ENCODE measurements at regions not wholly inside any gene's neighbourhood (a gene's known extent, or its start where the extent isn't known, plus 50 kb on each side); places are given as distances from the start of the nearest gene placed in this dataset.

DNA sequence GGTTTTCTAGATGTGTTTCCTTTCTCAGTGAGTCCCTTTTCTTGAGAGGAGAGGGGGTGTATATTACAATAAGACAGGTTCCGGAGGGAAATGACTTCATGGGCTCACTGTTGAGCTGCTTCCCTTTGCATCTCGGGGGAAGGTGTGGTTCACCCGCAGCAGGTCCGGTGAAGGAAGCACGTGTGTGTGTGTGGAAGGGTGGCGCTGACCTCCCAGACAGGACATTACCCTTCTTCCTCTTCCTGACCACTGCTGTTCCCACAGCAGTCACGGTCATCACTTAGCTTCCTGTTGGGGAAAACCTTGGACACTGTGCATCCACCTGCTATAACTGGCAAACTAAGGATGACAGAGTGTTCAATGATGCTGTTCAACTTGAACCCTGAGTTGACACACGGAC, 83.6 kb downstream of the PLEKHG1 start:
- Mint-ChIP-seq H3K4me1 (ENCODE audit: unreplicated experiment) (peaks cover 39% of the 10 kb centered on the region), H3K9me3 (no peaks in the 10 kb centered on the region), H3K36me3 (peaks cover 21% of the 10 kb centered on the region), H3K27ac (no peak overlapping the region), H3K4me3 (no peak overlapping the region), H3K27me3 (peaks cover 12% of the 10 kb centered on the region)
- no peak for TF ChIP-seq CTCF (conservative IDR thresholded peaks at IDR 0.05)
- no peak for DNase-seq (ENCODE audit: extremely low spot score, unreplicated experiment)

DNA sequence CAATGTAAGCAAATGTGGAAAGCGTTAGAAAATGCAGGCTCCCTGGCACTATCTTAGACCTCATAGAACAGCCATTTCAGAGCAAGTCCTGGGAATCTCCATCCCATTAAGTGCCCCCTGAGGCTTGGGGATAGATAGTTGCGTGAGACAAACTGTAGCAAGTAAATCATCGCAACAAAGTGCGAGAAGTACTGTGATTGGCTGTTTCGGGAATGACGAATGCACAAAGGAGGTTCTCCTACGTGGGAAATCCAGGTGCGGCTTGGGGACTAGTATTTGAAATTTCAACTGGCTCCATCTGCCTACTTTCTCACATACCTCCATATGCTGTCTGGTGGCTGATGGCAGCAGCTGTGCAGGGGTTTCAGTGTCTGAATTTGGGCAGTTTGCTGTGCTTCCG, 84.5 kb downstream of the PLEKHG1 start:
- H3K27me3 Mint-ChIP-seq: peaks cover 12% of the 10 kb centered on the region
- peaks cover 21% of the 10 kb centered on the region for H3K36me3 Mint-ChIP-seq
- no peak overlapping the region for H3K27ac Mint-ChIP-seq
- no peak for DNase-seq (ENCODE audit: extremely low spot score, unreplicated experiment)
- H3K9me3 Mint-ChIP-seq: no peaks in the 10 kb centered on the region
- H3K4me3 Mint-ChIP-seq: no peak overlapping the region
- TF ChIP-seq CTCF (conservative IDR thresholded peaks at IDR 0.05): no peak
- peaks cover 47% of the 10 kb centered on the region for H3K4me1 Mint-ChIP-seq (ENCODE audit: unreplicated experiment)

DNA sequence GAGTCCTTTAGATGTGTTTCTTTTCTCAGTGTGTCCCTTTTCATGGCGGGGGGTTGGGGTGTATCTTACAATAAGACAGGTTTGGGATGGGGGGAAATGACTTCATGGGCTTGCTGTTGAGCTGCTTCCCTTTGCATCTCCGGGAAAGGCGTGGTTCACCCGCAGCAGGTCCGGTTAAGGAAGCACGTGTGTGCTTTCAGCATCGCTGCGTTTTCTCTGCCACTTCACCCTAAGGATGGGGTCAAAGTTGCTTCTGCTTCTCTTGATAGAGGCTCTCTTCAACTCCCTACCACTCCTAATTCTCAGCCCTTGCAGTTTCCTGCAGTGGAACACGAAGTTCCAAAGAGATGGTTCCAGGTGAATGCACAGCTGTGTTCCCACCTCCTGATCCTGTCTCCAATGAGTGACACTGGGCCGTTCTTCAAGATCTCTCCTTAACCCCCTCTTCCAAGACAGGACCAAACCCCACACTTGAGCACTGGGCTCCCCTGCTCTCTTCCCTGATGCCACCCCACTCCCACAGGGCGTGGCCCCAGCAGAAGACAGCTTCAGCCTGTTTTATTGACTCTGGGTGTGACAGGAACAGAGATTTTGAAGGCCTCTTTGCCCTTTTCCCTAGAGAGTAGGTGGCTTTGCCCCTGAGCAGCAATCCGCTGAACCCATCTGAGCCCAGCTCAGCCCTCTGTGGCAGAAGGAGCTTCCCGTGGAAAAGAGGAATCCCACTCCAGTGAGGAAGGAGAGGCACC, 85.2 kb downstream of the PLEKHG1 start:
- Mint-ChIP-seq H3K27me3 (peaks cover 9% of the 10 kb centered on the region), H3K4me1 (ENCODE audit: unreplicated experiment) (peaks cover 41% of the 10 kb centered on the region), H3K4me3 (no peak overlapping the region), H3K9me3 (no peaks in the 10 kb centered on the region), H3K36me3 (peaks cover 21% of the 10 kb centered on the region), H3K27ac (no peak overlapping the region)
- DNase-seq (ENCODE audit: extremely low spot score, unreplicated experiment): no peak
- TF ChIP-seq CTCF (conservative IDR thresholded peaks at IDR 0.05): no peak

DNA sequence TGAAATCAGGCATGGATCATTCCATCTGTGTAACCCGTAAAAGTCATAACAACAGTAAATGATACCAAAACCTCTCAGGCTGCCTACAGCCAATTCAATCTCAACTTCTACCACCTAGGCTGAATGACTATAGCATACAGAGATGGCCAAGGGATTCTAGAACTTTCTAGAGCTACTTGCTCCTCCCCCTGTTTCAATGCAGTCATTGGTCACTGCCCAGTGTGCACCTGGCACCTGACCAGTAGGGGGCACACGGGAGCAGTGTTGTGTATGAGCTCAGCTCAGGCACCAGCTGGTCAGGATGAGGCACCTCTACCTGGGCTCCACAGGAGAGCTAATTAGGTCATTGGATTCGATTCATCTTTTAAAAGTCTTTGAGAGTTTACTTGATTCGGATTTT, 86.2 kb downstream of the PLEKHG1 start:
- DNase-seq (ENCODE audit: extremely low spot score, unreplicated experiment): no peak
- Mint-ChIP-seq H3K27me3 (no peaks in the 10 kb centered on the region), H3K4me1 (ENCODE audit: unreplicated experiment) (peaks cover 35% of the 10 kb centered on the region), H3K27ac (peak overlapping the region; percentile 89), H3K36me3 (peaks cover 14% of the 10 kb centered on the region), H3K4me3 (no peak overlapping the region), H3K9me3 (no peaks in the 10 kb centered on the region)
- TF ChIP-seq CTCF (conservative IDR thresholded peaks at IDR 0.05): peak; percentile 73

- Mint-ChIP-seq H3K9me3 (no peaks in the 10 kb centered on the region), H3K4me3 (peak overlapping the region; percentile 82), H3K4me1 (ENCODE audit: unreplicated experiment) (peaks cover 35% of the 10 kb centered on the region), H3K27me3 (no peaks in the 10 kb centered on the region), H3K27ac (peak overlapping the region; percentile 89), H3K36me3 (peaks cover 13% of the 10 kb centered on the region)
- no peak for DNase-seq (ENCODE audit: extremely low spot score, unreplicated experiment)
- no peak for TF ChIP-seq CTCF (conservative IDR thresholded peaks at IDR 0.05)
Measured at GRCh38 chr6:150686566-150686965, 86.9 kb downstream of the PLEKHG1 start.
